Peyer's patch (tissue), 4 donors: ENCODE measurements at regions not wholly inside any gene's neighbourhood (a gene's known extent, or its start where the extent isn't known, plus 50 kb on each side); places are given as distances from the start of the nearest gene placed in this dataset.

Experiments used
- CTCF ChIP-seq, 6 experiments: fragments of 450-650 bp in 4 of 6; fragments of 200-600 bp in 2 of 6; sonication (generic) in 1 of 6; IDR thresholded peaks; one replicate each; pipeline ENCODE4 v1.5.1; 2017 to 2019; ENCODE audit warnings: antibody characterized with exemption in 6 of 6, mild to moderate bottlenecking in 3 of 6, moderate library complexity in 1 of 6
- POLR2A ChIP-seq, 2 donors: fragments of 450-650 bp; IDR thresholded peaks; one replicate each; pipeline ENCODE4 v1.5.1; 2017; ENCODE audit warnings: antibody characterized with exemption in 2 of 2, mild to moderate bottlenecking in 2 of 2, moderate library complexity in 2 of 2

GRCh38 chr3:64297563-64297962 lies 72.3 kb upstream of the PRICKLE2 start:
- TF ChIP-seq CTCF (IDR thresholded peaks at IDR 0.05), result no peak
- TF ChIP-seq POLR2A (IDR thresholded peaks at IDR 0.05), result no peak
